ENCODE measurements at regions not wholly inside any gene's neighbourhood (a gene's known extent, or its start where the extent isn't known, plus 50 kb on each side); places are given as distances from the start of the nearest gene placed in this dataset.

- Histone ChIP-seq H3K4me1 (ENCODE audit: insufficient read depth, low read length) (no peaks in the 10 kb centered on the region), H3K4me3 (replicated peaks in 1 of 3; ENCODE audit: insufficient read depth in 1 of 3, low read depth in 2 of 3, low read length in 3 of 3) (no peak overlapping the region), H3K27ac (ENCODE audit: extremely low read length, insufficient read depth, low read length) (no peak overlapping the region), H3K36me3 (replicated peaks in 1 of 2; ENCODE audit: control insufficient read depth in 1 of 2, insufficient read depth in 2 of 2, low read length in 2 of 2) (no peaks in the 10 kb centered on the region), H4K20me1 (ENCODE audit: insufficient read depth, low read length) (no peaks in the 10 kb centered on the region), H3K4me2 (ENCODE audit: low read depth, low read length) (no peak overlapping the region), H3K9ac (ENCODE audit: insufficient read depth, low read depth, low read length) (no peak overlapping the region), H3K9me3 (ENCODE audit: low read length) (no peaks in the 10 kb centered on the region), H3K79me2 (ENCODE audit: insufficient read depth, low read length) (no peaks in the 10 kb centered on the region), H2AFZ (ENCODE audit: low read length) (no peak overlapping the region), H3K27me3 (ENCODE audit: control insufficient read depth in 1 of 2, insufficient read depth in 2 of 2, low read length in 2 of 2) (0 out of 5 replicates have a peak, but pooled peaks cover 0 to 2% of the 10 kb centered on the region in 2 experiments)
- WGBS (ENCODE audit: low lambda C conversion rate) = 22% methylated on average over 4 of the region's 4 CpGs
- ChIA-PET CTCF (ENCODE audit: low intra/inter-chr PET ratio, low total read pairs) (no interaction called here), POLR2A (no interaction called here)
- no TSS peak for BruUV-seq (replicated peaks)
- ATAC-seq (no peak), DNase-seq (ENCODE audit: low spot score) (no peak), FAIRE-seq (no peak)
- in situ Hi-C loops (cut with HindIII; ENCODE audit: extremely low pct_ligation_motif_present, low pct_unique_long_range_greater_than_20kb) = no loop called here
- intact Hi-C loops (cut with micrococcal nuclease; ENCODE audit: unreplicated experiment) = no loop called here
- no peak for TF ChIP-seq ZNF572 (CRISPR knock-in tag; IDR thresholded peaks at IDR 0.05)
- TF ChIP-seq ZNF569 (CRISPR knock-in tag; IDR thresholded peaks at IDR 0.05; ENCODE audit: borderline replicate concordance) = no peak
- TF ChIP-seq ZNF350 (CRISPR knock-in tag; IDR thresholded peaks at IDR 0.05; ENCODE audit: borderline replicate concordance, low read depth) = no peak
- TF ChIP-seq ZBTB37 (CRISPR knock-in tag; IDR thresholded peaks at IDR 0.05) = no peak
- TF ChIP-seq ZFP91 (CRISPR knock-in tag; IDR thresholded peaks at IDR 0.05; ENCODE audit: borderline replicate concordance) = no peak
- TF ChIP-seq ZNF503 (CRISPR knock-in tag; IDR thresholded peaks at IDR 0.05) = no peak
- TF ChIP-seq ZNF629 (CRISPR knock-in tag; conservative IDR thresholded peaks at IDR 0.05) = no peak
- no peak for TF ChIP-seq KLF13 (CRISPR knock-in tag; IDR thresholded peaks at IDR 0.05)
- TF ChIP-seq DDIT3 (CRISPR knock-in tag; IDR thresholded peaks at IDR 0.05) = no peak
- TF ChIP-seq ZNF274 (CRISPR knock-in tag; IDR thresholded peaks at IDR 0.05) = no peak
- no peak for TF ChIP-seq RELA (CRISPR knock-in tag; IDR thresholded peaks at IDR 0.05)
- TF ChIP-seq KIAA2018 (CRISPR knock-in tag; IDR thresholded peaks at IDR 0.05; ENCODE audit: borderline replicate concordance) = no peak
These were observed 104.5 kb downstream of the NR2F2 start for GRCh38 chr15:96435022-96435421.

All from HepG2 (cell line).